ENCODE measurements at regions not wholly inside any gene's neighbourhood (a gene's known extent, or its start where the extent isn't known, plus 50 kb on each side); places are given as distances from the start of the nearest gene placed in this dataset.

DNA sequence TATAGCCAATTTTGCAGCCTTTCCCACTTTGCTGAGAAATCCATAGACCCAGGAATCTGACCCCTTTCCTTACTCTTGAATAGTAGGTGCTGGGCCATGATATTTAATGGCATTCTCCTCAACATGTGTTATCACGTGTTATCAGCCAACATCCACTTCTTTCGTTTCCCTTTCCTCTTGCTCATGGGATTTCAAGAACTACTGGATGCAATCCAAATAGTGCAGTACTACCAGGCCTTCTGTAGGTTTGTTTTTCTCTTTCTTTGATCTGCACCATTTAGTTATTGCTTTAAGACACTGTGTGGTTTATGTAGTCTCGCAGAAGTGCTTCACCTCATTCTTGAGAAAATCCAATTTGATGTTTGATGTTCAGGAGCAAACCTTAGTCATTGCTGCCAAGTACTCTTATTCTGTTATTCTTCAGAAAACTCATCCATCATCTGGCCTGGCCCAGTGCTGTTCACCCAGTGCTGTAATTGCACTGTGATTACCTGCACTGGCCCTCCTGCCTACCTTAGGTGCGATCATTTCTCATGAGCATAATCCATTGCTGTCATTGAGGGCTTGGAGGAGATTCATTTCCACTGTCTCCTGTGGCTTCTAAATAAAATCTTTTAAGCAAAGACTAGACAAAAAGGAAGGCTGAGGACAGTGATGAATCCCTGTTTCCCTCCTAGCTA, 315.3 kb downstream of the BMPER start:
- no peak overlapping the region for H3K27ac ChIP-seq (replicated peaks)
- peaks cover 12% of the 10 kb centered on the region for H3K27me3 ChIP-seq (ENCODE audit: low read depth)
- TF ChIP-seq, protein P1, sequence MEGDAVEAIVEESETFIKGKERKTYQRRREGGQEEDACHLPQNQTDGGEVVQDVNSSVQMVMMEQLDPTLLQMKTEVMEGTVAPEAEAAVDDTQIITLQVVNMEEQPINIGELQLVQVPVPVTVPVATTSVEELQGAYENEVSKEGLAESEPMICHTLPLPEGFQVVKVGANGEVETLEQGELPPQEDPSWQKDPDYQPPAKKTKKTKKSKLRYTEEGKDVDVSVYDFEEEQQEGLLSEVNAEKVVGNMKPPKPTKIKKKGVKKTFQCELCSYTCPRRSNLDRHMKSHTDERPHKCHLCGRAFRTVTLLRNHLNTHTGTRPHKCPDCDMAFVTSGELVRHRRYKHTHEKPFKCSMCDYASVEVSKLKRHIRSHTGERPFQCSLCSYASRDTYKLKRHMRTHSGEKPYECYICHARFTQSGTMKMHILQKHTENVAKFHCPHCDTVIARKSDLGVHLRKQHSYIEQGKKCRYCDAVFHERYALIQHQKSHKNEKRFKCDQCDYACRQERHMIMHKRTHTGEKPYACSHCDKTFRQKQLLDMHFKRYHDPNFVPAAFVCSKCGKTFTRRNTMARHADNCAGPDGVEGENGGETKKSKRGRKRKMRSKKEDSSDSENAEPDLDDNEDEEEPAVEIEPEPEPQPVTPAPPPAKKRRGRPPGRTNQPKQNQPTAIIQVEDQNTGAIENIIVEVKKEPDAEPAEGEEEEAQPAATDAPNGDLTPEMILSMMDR (IDR thresholded peaks at IDR 0.05; ENCODE audit: borderline replicate concordance) = no peak
- H3K36me3 ChIP-seq = no peaks in the 10 kb centered on the region
- no peaks in the 10 kb centered on the region for H3K9me3 ChIP-seq (replicated peaks)
- intact Hi-C loops (cut with micrococcal nuclease) = no loop called here
- H3K4me1 ChIP-seq = no peaks in the 10 kb centered on the region
- no peak for DNase-seq
- no peak overlapping the region for H3K4me3 ChIP-seq

DNA sequence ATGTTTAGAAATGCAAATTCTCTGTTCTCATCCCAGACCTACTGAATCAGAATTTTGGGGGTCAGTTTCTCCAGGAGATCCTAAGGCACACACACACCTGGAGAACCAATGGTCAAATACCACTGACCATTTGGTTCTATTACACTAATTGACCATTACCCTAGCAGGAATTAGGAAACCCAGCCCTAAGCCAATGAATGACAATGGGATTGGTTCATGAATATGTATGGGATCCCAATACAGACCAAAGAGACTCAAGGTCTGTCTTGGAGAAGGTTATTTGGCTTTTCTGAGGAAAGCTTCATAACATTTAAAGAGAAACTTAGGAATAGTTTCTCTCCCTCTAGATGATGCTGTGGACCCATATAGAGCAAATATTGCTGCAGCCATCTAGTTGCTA, 317.0 kb downstream of the BMPER start:
- no peak for DNase-seq
- Histone ChIP-seq H3K9me3 (replicated peaks) (no peaks in the 10 kb centered on the region), H3K27ac (replicated peaks) (no peak overlapping the region), H3K36me3 (no peaks in the 10 kb centered on the region), H3K27me3 (ENCODE audit: low read depth) (peaks cover 27% of the 10 kb centered on the region), H3K4me3 (no peak overlapping the region), H3K4me1 (no peaks in the 10 kb centered on the region)
- intact Hi-C loops (cut with micrococcal nuclease) = no loop called here
- TF ChIP-seq, protein P1 (IDR thresholded peaks at IDR 0.05; ENCODE audit: borderline replicate concordance) = no peak

DNA sequence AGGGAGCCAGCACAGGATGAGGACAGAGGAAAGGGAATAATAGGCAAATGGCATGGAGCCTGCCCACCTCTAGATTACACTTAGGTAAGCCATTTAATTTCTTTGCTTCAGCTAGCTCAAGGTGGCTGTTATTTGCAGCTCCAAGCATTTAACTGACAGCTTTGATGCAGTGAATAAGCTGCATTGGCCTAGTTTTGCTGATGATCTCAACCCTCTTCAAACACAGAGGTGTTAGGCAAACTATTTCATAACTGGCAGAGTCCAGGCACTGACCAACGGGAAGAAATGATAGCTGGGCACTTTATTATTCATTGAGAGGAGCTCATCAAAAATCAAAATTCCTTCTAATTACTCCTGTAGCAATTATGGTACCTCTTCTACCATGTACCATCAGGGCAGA, 317.4 kb downstream of the BMPER start:
- Histone ChIP-seq H3K4me1 (no peaks in the 10 kb centered on the region), H3K4me3 (no peak overlapping the region), H3K27me3 (ENCODE audit: low read depth) (peaks cover 27% of the 10 kb centered on the region), H3K27ac (replicated peaks) (no peak overlapping the region), H3K36me3 (no peaks in the 10 kb centered on the region), H3K9me3 (replicated peaks) (no peaks in the 10 kb centered on the region)
- no peak for DNase-seq
- intact Hi-C loops (cut with micrococcal nuclease) = no loop called here
- TF ChIP-seq, protein P1 (IDR thresholded peaks at IDR 0.05; ENCODE audit: borderline replicate concordance) = no peak

DNA sequence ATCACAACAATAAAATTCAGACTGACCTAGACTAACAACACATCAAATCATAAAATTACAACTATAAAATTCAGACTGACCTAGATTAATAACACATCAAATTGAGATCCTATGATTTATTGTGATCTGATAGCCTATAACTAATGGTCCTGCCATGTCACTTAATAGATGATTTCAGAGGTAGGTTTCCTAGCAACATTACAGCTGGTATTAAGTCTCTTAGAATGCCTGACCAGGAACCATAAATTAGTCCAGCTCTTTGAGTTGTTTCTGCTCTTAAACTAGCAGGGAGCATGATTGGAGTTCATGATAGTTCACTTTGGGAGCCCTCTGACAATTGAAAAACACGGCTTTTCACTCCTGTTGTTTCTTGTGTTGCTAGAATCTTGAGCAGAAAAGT, 318.9 kb downstream of the BMPER start:
- no peaks in the 10 kb centered on the region for H3K36me3 ChIP-seq
- intact Hi-C loops (cut with micrococcal nuclease) = no loop called here
- peaks cover 3% of the 10 kb centered on the region for H3K9me3 ChIP-seq (replicated peaks)
- TF ChIP-seq, protein P1 (IDR thresholded peaks at IDR 0.05; ENCODE audit: borderline replicate concordance) = no peak
- H3K27me3 ChIP-seq (ENCODE audit: low read depth) = peaks cover 27% of the 10 kb centered on the region
- H3K4me3 ChIP-seq = no peak overlapping the region
- DNase-seq = no peak
- no peaks in the 10 kb centered on the region for H3K4me1 ChIP-seq
- H3K27ac ChIP-seq (replicated peaks) = no peak overlapping the region

DNA sequence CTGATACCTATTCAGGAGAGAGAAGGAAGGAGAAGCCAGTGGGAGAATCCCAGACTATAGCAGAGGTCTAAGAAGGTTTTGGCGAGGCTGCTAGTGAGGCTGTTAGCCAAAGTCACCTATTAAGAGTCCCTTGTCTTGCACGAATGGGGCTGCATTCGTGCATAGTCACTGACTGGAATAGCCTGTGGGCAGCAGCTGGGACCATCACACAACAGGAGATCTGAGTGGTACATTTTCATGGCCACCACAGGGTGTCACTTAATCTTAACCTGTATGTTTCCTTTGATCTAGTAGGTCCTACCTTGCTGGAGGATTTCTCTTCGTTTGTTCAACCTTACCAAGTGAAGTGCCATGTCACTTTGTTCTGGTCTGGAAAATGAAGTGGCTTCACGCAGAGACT, 319.9 kb downstream of the BMPER start:
- H3K27ac ChIP-seq (replicated peaks) = no peak overlapping the region
- no peaks in the 10 kb centered on the region for H3K36me3 ChIP-seq
- TF ChIP-seq, protein P1 (IDR thresholded peaks at IDR 0.05; ENCODE audit: borderline replicate concordance) = no peak
- intact Hi-C loops (cut with micrococcal nuclease) = no loop called here
- no peaks in the 10 kb centered on the region for H3K4me1 ChIP-seq
- H3K4me3 ChIP-seq = no peak overlapping the region
- DNase-seq = no peak
- H3K9me3 ChIP-seq (replicated peaks) = peaks cover 12% of the 10 kb centered on the region
- peaks cover 27% of the 10 kb centered on the region for H3K27me3 ChIP-seq (ENCODE audit: low read depth)
